HG02938 (cell line): ENCODE measurements at regions not wholly inside any gene's neighbourhood (a gene's known extent, or its start where the extent isn't known, plus 50 kb on each side); places are given as distances from the start of the nearest gene placed in this dataset.

ENCODE experiments used
- ATAC-seq: cut with Tn5 transposase; IDR thresholded peaks from one replicate; pipeline ENCODE4 v1.9.1; 2021; ENCODE audit warnings: mild to moderate bottlenecking, moderate library complexity; ENCODE audit not compliant: unreplicated experiment

- ATAC-seq: no peak
Measured at GRCh38 chr22:48678171-48679135, 1149.2 kb downstream of the BRD1 start.

DNA sequence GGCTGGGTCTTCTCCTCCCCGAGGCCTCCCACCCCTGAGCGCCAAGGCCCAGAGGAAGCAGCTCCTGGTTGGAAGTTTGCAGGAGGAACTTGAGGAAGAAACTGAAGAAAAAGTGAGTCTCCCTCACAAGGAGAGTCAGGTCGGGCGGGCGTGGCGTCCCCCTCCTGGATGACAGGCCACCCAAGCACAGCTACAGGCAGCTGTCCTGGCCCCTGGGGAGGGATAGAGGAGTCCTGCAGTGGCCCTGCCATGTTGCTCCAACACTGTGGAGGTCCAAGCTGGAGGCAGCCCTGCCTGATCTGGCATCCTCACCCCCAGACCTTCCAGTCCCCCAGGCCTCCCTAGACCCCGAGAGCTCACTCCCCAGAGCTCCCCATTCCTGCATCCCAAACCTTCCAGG, 1150.1 kb downstream of the BRD1 start:
- no peak for ATAC-seq

GRCh38 chr22:48677168-48677520, 1150.5 kb downstream of the BRD1 start:
- no peak for ATAC-seq

- no peak for ATAC-seq
Measured at GRCh38 chr22:48676266-48677167, 1151.2 kb downstream of the BRD1 start.

GRCh38 chr22:48675830-48676145, 1151.9 kb downstream of the BRD1 start:
- ATAC-seq: no peak

DNA sequence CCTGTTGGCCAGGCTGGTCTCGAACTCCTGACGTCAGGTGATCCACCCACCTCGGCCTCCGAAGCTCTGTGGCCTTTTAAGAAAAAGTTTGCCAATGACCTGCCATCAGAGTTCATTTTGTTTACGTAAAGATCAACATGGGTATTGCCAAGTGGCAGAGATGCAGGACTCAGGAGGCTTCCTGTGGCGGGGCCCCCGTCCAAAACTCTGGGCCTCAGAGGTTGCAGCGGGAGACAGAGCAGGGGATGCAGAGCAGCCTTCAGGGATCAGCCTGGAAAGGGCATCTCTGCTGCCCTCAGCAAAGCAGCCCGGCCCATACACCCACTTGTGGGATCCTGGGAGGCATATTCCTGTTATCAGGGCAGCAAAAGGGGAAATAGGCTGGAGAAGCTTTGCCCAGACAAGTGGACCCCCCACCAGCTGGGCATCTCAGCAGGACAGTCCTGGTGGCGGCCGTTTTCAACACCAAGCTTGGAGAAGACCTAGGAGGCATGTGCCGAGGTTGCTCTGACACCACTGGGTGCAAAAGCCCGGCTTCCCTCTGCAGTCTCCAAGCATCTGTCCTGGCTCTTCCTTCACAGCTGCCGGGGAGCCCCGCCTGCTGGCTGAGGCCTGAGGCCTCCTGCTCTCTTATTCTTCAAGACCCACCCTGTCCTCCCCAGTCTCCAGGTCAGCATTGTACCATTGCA, 1152.4 kb downstream of the BRD1 start:
- no peak for ATAC-seq

DNA sequence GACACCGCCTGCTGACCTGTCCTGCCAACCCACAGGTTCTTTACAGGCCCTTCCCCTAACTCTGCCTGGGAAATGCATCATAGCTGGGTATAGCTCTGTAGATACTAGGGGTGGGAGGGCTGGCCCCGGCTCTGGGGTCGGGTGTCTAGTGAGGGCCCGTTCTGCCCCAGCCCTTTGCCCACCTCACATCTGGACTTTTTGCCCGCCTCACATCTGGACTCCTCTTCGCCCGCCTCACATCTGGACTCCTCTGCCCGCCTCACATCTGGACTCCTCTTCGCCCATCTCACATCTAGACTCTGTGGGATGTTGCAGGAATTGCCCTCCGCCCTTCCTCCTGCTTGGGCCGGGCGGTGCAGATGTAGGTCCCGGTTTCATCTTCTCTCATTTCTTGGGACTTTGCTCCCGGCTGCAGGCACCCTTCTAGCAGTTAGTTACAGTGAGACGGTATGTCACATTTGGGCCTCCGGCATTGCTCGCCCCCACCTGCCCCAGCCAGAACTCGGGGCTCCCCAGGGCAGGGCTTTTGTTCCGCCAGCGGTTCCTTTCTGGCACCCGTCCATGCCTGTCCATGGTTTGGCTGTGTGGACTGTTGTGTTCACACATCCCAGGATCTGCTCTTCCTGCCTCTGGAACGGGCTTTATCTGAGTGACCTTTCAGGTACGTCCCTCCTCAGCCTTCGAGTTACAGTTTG, 1153.7 kb downstream of the BRD1 start:
- ATAC-seq: no peak

- ATAC-seq: no peak
Measured at GRCh38 chr22:48672387-48672786, 1155.3 kb downstream of the BRD1 start.

- ATAC-seq: no peak
Measured at GRCh38 chr22:48670731-48671130, 1156.9 kb downstream of the BRD1 start.

DNA sequence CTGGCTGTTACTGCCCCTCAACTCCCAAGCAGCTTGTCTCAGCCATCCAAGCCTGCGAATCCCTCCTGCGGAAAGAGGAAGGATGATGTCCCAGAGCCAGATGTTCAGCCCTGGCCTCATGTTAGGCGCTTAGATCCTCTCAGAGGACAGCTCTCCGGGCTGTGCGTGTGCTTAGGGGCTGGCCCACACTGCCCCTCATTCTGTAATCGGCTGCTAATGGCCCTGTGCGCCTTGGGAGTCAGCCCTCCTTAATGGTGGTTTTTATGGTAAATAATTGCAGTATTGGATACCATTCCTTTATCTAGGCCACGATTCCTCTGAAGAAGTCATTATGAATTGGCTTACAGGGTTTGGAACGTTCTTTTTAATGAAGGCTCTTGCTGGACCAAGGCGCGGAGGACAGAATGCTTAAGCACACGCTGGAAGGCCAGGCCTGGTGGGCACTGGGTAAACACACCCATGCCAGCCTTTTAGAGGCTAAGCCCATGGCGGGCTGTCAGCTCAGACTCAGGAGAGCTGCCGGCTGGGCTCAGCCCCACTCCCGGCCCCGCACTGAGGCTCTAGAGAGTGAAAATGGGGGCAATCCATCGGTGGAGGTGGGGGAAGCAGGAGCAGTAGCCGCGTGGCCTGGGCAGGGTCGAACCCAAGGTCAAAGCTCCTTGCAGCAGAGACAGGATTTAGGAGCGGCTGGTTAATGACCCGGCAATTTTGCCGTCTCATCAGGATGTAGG, 1157.5 kb downstream of the BRD1 start:
- ATAC-seq: no peak

DNA sequence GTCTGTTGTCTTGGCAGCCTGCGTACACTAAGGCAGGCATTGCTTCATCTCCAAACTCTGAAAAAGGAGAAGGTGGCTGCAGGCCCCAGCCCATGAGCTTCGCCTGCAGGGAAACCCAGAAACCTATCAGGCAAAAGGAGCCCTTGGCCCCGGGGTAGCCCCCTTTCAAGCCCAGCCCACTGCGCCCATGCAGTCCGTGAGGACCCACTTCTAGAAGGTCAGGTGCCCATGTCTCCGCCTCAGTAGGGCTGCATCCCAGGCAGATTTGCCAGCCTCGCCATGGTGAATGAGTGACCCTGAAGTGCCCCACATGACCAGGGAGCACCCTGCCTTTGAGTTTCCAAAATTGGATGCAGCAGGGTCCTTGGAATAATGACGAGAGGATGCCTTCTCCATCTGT, 1158.4 kb downstream of the BRD1 start:
- ATAC-seq: no peak

GRCh38 chr22:48667289-48667688, 1160.4 kb downstream of the BRD1 start:
- ATAC-seq: no peak

- no peak for ATAC-seq
Measured at GRCh38 chr22:48666620-48667019, 1161.1 kb downstream of the BRD1 start.

DNA sequence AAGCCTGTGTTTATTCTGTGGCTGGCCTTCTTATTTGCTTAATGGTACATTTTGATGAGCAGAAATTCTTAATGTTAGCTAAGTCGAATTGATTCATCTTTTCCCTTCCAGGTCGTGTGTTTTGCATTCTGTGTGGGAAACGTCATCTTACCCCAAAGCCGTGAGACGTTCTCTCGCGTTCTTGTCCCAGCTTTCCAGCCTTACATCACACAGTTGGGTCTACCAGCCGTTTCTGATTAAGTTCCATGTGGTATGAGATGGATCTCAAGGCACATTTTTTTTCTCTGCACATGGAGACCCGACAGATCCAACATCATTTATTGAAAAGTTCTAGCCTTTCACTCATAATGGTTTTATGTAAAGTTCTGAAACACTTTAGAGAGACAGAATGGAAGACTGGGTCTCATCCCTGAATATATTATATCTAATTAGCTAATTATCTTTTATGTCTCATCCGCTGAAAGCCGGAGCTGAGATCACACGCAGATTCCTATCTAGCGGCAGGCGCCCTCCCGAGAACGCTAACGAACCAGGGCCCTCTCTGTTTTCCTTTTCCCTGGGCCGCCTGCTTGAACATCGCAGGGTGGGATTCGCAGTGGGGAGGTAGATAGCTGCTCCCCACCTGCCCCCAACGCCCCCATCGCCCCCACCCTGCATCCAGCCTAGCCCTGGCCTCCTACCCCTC, 1162.2 kb downstream of the BRD1 start:
- no peak for ATAC-seq

GRCh38 chr22:48664586-48664985, 1163.1 kb downstream of the BRD1 start:
- no peak for ATAC-seq

DNA sequence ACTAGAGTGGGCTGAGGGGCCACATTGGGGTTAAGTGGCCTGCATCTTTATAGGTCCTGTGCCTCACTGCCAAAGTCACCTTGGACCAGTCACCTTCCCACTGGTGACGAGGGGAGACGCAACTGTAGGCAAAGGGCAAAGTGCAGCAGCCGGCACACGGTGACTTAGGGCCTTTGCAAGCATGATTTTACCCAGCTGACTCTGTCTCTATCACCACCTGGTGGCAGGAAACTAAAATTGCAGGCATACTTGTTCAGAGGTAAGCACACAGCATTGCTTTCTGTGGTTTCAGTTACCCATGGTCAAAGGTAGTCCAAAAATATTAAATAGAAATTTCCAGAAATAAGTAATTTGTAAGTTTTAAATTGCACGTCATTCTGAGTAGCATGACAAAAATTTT, 1164.4 kb downstream of the BRD1 start:
- no peak for ATAC-seq

DNA sequence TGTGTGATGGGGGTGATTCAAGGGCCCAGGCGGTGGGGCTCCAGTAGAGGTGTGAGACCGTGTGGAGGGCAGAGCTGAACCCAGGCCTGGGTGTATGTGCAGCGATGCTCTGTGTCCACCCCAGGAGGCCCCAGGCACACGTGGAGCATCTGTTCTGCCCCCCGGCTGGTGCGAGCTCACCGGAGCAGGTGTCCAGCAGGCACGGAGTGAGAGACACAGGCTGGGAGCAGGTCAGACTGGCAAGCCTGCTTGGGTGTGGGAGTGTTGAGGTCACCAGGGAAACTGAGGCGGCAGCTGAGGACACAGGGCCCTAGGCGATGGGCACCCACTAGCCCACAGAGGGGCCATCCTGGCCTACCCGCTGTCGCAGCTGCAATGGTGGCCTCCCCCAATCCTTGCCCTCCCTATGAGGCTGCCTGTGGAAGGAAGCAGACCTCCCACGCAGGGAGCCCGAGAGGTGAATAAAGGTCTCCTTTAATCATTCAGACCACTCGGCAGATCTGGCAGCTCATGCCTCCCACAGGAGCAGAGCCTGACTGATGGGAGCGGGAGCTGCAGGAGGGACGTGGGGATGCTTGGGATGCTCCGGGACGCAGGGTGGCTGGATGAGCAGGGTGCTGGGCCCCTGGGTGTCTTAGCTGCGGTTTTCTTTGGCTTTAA, 1165.1 kb downstream of the BRD1 start:
- ATAC-seq: no peak

- no peak for ATAC-seq
Measured at GRCh38 chr22:48661984-48662383, 1165.7 kb downstream of the BRD1 start.
